ENCODE measurements at regions not wholly inside any gene's neighbourhood (a gene's known extent, or its start where the extent isn't known, plus 50 kb on each side); places are given as distances from the start of the nearest gene placed in this dataset.
"Not testable (repeated sequence)": the region's sequence is repeated elsewhere in the genome, so short reads cannot be mapped to it uniquely, and the experiment has no call there.

DNA sequence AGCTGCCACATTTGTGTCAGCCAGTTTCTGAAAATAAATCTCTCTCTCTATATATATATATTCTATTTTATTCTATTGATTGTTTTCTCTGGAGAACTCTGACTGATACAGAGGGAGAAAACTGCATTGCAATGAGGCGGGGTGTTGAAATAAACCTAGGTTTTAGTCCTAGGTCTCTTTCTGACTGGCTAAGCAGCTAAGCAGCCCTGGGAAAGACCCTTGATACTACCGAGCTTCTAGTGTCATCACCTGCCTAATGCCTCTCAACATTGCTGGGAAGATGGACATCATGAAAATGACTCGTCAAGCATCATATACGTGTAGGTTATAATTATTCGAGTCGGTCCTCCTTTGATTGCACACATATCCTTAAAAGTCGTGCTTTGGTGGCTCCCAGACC is 166.5 kb upstream of the IL12B start:
- Histone ChIP-seq H3K4me3 (ENCODE audit: low read depth in 1 of 2, low read length in 1 of 2) (no peak overlapping the region), H3K27me3 (peaks cover 26% of the 10 kb centered on the region), H3K9me3 (no peaks in the 10 kb centered on the region), H3K4me1 (ENCODE audit: control insufficient read depth in 1 of 2, insufficient read depth in 1 of 2, low read depth in 1 of 2, low read length in 1 of 2) (no peaks in the 10 kb centered on the region), H3K27ac (no peak overlapping the region), H3K36me3 (no peaks in the 10 kb centered on the region)
- TF ChIP-seq, protein P1, sequence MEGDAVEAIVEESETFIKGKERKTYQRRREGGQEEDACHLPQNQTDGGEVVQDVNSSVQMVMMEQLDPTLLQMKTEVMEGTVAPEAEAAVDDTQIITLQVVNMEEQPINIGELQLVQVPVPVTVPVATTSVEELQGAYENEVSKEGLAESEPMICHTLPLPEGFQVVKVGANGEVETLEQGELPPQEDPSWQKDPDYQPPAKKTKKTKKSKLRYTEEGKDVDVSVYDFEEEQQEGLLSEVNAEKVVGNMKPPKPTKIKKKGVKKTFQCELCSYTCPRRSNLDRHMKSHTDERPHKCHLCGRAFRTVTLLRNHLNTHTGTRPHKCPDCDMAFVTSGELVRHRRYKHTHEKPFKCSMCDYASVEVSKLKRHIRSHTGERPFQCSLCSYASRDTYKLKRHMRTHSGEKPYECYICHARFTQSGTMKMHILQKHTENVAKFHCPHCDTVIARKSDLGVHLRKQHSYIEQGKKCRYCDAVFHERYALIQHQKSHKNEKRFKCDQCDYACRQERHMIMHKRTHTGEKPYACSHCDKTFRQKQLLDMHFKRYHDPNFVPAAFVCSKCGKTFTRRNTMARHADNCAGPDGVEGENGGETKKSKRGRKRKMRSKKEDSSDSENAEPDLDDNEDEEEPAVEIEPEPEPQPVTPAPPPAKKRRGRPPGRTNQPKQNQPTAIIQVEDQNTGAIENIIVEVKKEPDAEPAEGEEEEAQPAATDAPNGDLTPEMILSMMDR (IDR thresholded peaks at IDR 0.05), result no peak

DNA sequence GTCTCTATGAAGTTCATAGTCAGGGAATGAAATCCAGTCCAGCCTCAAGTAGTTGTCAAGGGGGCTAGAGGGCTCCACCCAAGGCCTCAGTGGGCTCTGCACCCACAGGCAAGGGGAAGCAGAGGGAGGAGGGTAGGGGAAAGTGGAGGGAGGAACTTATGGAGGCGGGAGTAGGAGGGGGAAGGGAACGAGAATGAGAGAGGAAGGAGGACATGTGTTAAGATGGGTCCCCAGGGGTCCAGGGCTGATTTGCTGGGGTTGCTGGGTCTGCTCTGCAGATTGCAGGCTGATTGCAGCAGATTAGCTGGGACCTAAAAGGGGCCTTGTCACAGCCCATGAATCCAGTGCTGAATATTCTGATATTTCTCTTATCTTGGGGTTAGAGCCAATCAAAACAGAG is 166.9 kb upstream of the IL12B start:
- peaks cover 26% of the 10 kb centered on the region for H3K27me3 ChIP-seq
- no peaks in the 10 kb centered on the region for H3K36me3 ChIP-seq
- H3K4me1 ChIP-seq (ENCODE audit: control insufficient read depth in 1 of 2, insufficient read depth in 1 of 2, low read depth in 1 of 2, low read length in 1 of 2), result no peaks in the 10 kb centered on the region
- H3K4me3 ChIP-seq (ENCODE audit: low read depth in 1 of 2, low read length in 1 of 2), result no peak overlapping the region
- no peak overlapping the region for H3K27ac ChIP-seq
- TF ChIP-seq, protein P1 (IDR thresholded peaks at IDR 0.05), result no peak
- no peaks in the 10 kb centered on the region for H3K9me3 ChIP-seq

DNA sequence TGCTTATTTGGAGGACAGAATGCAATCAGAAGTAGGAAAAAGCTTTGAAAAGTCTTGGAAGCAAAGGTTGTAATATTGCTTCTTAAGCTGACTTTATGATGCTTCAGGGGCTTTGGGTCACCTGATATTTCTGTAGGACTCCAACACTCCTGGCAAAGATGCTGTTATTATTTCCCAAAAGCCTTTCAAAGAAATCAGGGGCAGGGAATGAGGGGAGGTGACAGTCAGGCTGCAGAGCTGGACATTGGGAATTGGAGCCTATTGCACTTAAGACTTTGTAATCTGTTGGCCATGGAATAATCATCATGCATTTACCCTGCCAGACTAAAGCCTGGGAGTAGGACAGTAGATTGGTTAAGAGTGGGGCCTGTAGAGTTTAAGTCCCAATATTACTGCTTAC is 168.3 kb upstream of the IL12B start:
- no peaks in the 10 kb centered on the region for H3K4me1 ChIP-seq (ENCODE audit: control insufficient read depth in 1 of 2, insufficient read depth in 1 of 2, low read depth in 1 of 2, low read length in 1 of 2)
- H3K4me3 ChIP-seq (ENCODE audit: low read depth in 1 of 2, low read length in 1 of 2), result no peak overlapping the region
- no peaks in the 10 kb centered on the region for H3K36me3 ChIP-seq
- no peaks in the 10 kb centered on the region for H3K9me3 ChIP-seq
- peaks cover 21% of the 10 kb centered on the region for H3K27me3 ChIP-seq
- TF ChIP-seq, protein P1 (IDR thresholded peaks at IDR 0.05), result no peak
- no peak overlapping the region for H3K27ac ChIP-seq

DNA sequence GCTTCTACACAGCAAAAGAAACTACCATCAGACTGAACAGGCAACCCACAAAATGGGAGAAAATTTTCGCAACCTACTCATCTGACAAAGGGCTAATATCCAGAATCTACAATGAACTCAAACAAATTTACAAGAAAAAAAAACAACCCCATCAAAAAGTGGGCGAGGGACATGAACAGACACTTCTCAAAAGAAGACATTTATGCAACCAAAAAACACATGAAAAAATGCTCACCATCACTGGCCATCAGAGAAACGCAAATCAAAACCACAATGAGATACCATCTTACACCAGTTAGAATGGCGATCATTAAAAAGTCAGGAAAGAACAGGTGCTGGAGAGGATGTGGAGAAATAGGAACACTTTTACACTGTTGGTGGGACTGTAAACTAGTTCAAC is 171.8 kb upstream of the IL12B start:
- H3K27ac ChIP-seq; H3K4me3 ChIP-seq (ENCODE audit: low read depth in 1 of 2, low read length in 1 of 2); H3K4me1 ChIP-seq (ENCODE audit: control insufficient read depth in 1 of 2, insufficient read depth in 1 of 2, low read depth in 1 of 2, low read length in 1 of 2); H3K27me3 ChIP-seq; H3K9me3 ChIP-seq; H3K36me3 ChIP-seq: not testable (repeated sequence)

DNA sequence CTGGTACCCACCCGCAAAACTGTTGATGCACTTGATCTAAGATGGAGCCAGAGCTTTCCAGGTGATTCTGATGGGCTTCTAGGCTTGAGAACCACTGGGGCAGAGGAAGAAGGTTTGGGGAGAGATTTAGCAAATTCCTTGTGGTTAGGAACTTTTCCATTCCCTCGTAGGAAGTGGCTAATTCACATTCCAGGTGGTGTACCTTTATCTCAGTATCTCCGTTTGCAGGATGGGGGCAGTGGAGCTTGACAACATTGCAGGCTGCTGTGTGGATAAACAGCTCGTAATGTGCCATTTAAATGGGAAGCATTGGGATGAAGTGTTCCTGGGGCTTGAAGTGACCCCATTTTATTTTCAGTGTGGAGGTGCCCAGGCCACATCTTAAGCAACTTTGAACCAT is 172.9 kb upstream of the IL12B start:
- TF ChIP-seq, protein P1 (IDR thresholded peaks at IDR 0.05), result no peak

DNA sequence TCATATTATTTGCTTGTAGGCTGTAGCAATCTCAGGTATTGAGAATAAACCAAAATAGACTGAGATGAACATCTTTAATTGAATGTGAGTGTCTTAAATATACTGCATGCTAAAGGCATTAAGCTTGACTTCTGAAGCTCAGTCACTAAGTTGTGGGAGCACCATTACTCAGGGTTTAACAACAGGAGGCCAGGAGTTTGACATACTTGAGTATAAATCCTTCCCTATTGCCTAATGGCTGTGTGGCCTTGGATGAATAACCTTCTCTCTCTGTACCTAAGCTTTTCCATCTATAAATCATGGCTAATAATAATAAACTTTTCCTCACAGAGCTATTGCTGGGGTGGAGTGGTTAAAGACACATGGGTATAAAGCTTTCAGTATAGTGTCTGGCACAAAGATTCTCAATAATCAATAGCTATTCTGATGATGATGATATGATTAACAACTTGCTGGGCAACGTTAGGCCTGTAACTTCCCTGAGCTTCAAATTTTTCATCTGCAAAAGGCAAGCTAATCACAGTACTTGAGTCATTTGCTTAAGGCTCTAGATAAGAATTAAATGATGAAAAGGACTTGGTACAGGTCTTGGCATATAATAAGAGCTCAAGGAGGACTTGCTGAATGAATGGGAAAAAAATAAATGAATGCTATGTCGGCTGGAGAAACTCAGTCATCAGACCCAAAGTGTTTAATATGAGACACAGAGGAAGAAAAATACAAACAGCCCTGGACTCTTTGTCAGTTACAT is 174.0 kb upstream of the IL12B start:
- H3K4me1 ChIP-seq (ENCODE audit: control insufficient read depth in 1 of 2, insufficient read depth in 1 of 2, low read depth in 1 of 2, low read length in 1 of 2), result no peaks in the 10 kb centered on the region
- no peaks in the 10 kb centered on the region for H3K9me3 ChIP-seq
- TF ChIP-seq, protein P1 (IDR thresholded peaks at IDR 0.05), result no peak
- no peaks in the 10 kb centered on the region for H3K36me3 ChIP-seq
- H3K27ac ChIP-seq, result no peak overlapping the region
- no peak overlapping the region for H3K4me3 ChIP-seq (ENCODE audit: low read depth in 1 of 2, low read length in 1 of 2)
- no peaks in the 10 kb centered on the region for H3K27me3 ChIP-seq

More for the DNA sequence above, 172.9 kb upstream of the IL12B start:
- H3K27me3 ChIP-seq, result no peaks in the 10 kb centered on the region
- H3K4me3 ChIP-seq (ENCODE audit: low read depth in 1 of 2, low read length in 1 of 2), result no peak overlapping the region
- no peaks in the 10 kb centered on the region for H3K36me3 ChIP-seq
- H3K4me1 ChIP-seq (ENCODE audit: control insufficient read depth in 1 of 2, insufficient read depth in 1 of 2, low read depth in 1 of 2, low read length in 1 of 2), result no peaks in the 10 kb centered on the region
- no peak overlapping the region for H3K27ac ChIP-seq
- H3K9me3 ChIP-seq, result no peaks in the 10 kb centered on the region
